HG03103 (cell line): ENCODE measurements at regions not wholly inside any gene's neighbourhood (a gene's known extent, or its start where the extent isn't known, plus 50 kb on each side); places are given as distances from the start of the nearest gene placed in this dataset.

Experiments
- ATAC-seq: cut with Tn5 transposase; IDR thresholded peaks from one replicate; pipeline ENCODE4 v1.9.1; 2021; ENCODE audit warnings: low read depth; ENCODE audit not compliant: unreplicated experiment

GRCh38 chr7:28231176-28231575, 50.6 kb upstream of the JAZF1 start:
- no peak for ATAC-seq

GRCh38 chr7:28236560-28236959, 56.0 kb upstream of the JAZF1 start:
- no peak for ATAC-seq

- ATAC-seq, result no peak
Observed at GRCh38 chr7:28237363-28237762, 56.8 kb upstream of the JAZF1 start.

- ATAC-seq, result no peak
Observed at GRCh38 chr7:28239823-28240204, 59.2 kb upstream of the JAZF1 start.

GRCh38 chr7:28240481-28240880, 59.9 kb upstream of the JAZF1 start:
- no peak for ATAC-seq

GRCh38 chr7:28243861-28244260, 63.3 kb upstream of the JAZF1 start:
- ATAC-seq, result no peak

- no peak for ATAC-seq
Observed at GRCh38 chr7:28245123-28245878, 64.7 kb upstream of the JAZF1 start.

GRCh38 chr7:28246921-28247461, 66.4 kb upstream of the JAZF1 start:
- no peak for ATAC-seq

- ATAC-seq, result no peak
Observed at GRCh38 chr7:28258240-28258639, 77.6 kb upstream of the JAZF1 start.

- no peak for ATAC-seq
Observed at GRCh38 chr7:28260969-28261368, 80.4 kb upstream of the JAZF1 start.

- ATAC-seq, result no peak
Observed at GRCh38 chr7:28263622-28264271, 83.2 kb upstream of the JAZF1 start.

- no peak for ATAC-seq
Observed at GRCh38 chr7:28266402-28266801, 85.8 kb upstream of the JAZF1 start.

- no peak for ATAC-seq
Observed at GRCh38 chr7:28267012-28267411, 86.4 kb upstream of the JAZF1 start.

GRCh38 chr7:28269700-28270361, 89.2 kb upstream of the JAZF1 start:
- ATAC-seq, result no peak

GRCh38 chr7:28270536-28270935, 89.9 kb upstream of the JAZF1 start:
- no peak for ATAC-seq

- no peak for ATAC-seq
Observed at GRCh38 chr7:28272461-28272877, 91.9 kb upstream of the JAZF1 start.

GRCh38 chr7:28276298-28276697, 95.7 kb upstream of the JAZF1 start:
- ATAC-seq, result no peak

- no peak for ATAC-seq
Observed at GRCh38 chr7:28277364-28277763, 96.8 kb upstream of the JAZF1 start.

- ATAC-seq, result no peak
Observed at GRCh38 chr7:28277958-28278357, 97.4 kb upstream of the JAZF1 start.

- ATAC-seq, result no peak
Observed at GRCh38 chr7:28280516-28280915, 99.9 kb upstream of the JAZF1 start.

GRCh38 chr7:28290496-28290895, 109.9 kb upstream of the JAZF1 start:
- ATAC-seq, result no peak
